ENCODE measurements at regions not wholly inside any gene's neighbourhood (a gene's known extent, or its start where the extent isn't known, plus 50 kb on each side); places are given as distances from the start of the nearest gene placed in this dataset.

- Histone ChIP-seq H3K27ac (ENCODE audit: low read length) (no peak overlapping the region), H3K9me3 (ENCODE audit: control insufficient read depth, low read depth, low read length) (no peaks in the 10 kb centered on the region), H3K27me3 (ENCODE audit: control insufficient read depth, insufficient read depth, low read length) (no peaks in the 10 kb centered on the region), H3K4me1 (ENCODE audit: control insufficient read depth, insufficient read depth, low read length) (no peaks in the 10 kb centered on the region), H3K36me3 (ENCODE audit: control insufficient read depth, insufficient read depth, low read length) (no peaks in the 10 kb centered on the region), H3K4me3 (ENCODE audit: low read length) (no peak overlapping the region)
- DNase-seq, result no peak
- 100% methylated on average over 1 of the region's 6 CpGs for WGBS (ENCODE audit: insufficient coverage, low lambda C conversion rate)
Measured at GRCh38 chr14:51328772-51329353, 88.8 kb downstream of the TMX1 start.

- Histone ChIP-seq H3K27me3 (ENCODE audit: control insufficient read depth, insufficient read depth, low read length) (no peaks in the 10 kb centered on the region), H3K9me3 (ENCODE audit: control insufficient read depth, low read depth, low read length) (no peaks in the 10 kb centered on the region), H3K4me3 (ENCODE audit: low read length) (no peak overlapping the region), H3K27ac (ENCODE audit: low read length) (no peak overlapping the region), H3K4me1 (ENCODE audit: control insufficient read depth, insufficient read depth, low read length) (no peaks in the 10 kb centered on the region), H3K36me3 (ENCODE audit: control insufficient read depth, insufficient read depth, low read length) (no peaks in the 10 kb centered on the region)
- no peak for DNase-seq
- WGBS (ENCODE audit: insufficient coverage, low lambda C conversion rate), result 83% methylated on average over 1 of the region's 8 CpGs
Measured at GRCh38 chr14:51331486-51332367, 91.7 kb downstream of the TMX1 start.

GRCh38 chr14:51333299-51333698 lies 93.3 kb downstream of the TMX1 start:
- H3K27me3 ChIP-seq (ENCODE audit: control insufficient read depth, insufficient read depth, low read length), result no peaks in the 10 kb centered on the region
- no peak for DNase-seq
- no peak overlapping the region for H3K27ac ChIP-seq (ENCODE audit: low read length)
- H3K36me3 ChIP-seq (ENCODE audit: control insufficient read depth, insufficient read depth, low read length), result no peaks in the 10 kb centered on the region
- H3K4me3 ChIP-seq (ENCODE audit: low read length), result no peak overlapping the region
- no peaks in the 10 kb centered on the region for H3K9me3 ChIP-seq (ENCODE audit: control insufficient read depth, low read depth, low read length)
- WGBS (ENCODE audit: insufficient coverage, low lambda C conversion rate), result no CpG with 5 or more reads among the region's 4 CpGs
- H3K4me1 ChIP-seq (ENCODE audit: control insufficient read depth, insufficient read depth, low read length), result no peaks in the 10 kb centered on the region

GRCh38 chr14:51333901-51334521 lies 94.0 kb downstream of the TMX1 start:
- 88% methylated on average over 1 of the region's 1 CpG for WGBS (ENCODE audit: insufficient coverage, low lambda C conversion rate)
- Histone ChIP-seq H3K9me3 (ENCODE audit: control insufficient read depth, low read depth, low read length) (no peaks in the 10 kb centered on the region), H3K4me1 (ENCODE audit: control insufficient read depth, insufficient read depth, low read length) (no peaks in the 10 kb centered on the region), H3K27ac (ENCODE audit: low read length) (no peak overlapping the region), H3K36me3 (ENCODE audit: control insufficient read depth, insufficient read depth, low read length) (no peaks in the 10 kb centered on the region), H3K4me3 (ENCODE audit: low read length) (no peak overlapping the region), H3K27me3 (ENCODE audit: control insufficient read depth, insufficient read depth, low read length) (no peaks in the 10 kb centered on the region)
- DNase-seq, result no peak

GRCh38 chr14:51334566-51334965 lies 94.5 kb downstream of the TMX1 start:
- WGBS (ENCODE audit: insufficient coverage, low lambda C conversion rate), result 89% methylated on average over 3 of the region's 5 CpGs
- Histone ChIP-seq H3K4me1 (ENCODE audit: control insufficient read depth, insufficient read depth, low read length) (no peaks in the 10 kb centered on the region), H3K9me3 (ENCODE audit: control insufficient read depth, low read depth, low read length) (no peaks in the 10 kb centered on the region), H3K4me3 (ENCODE audit: low read length) (no peak overlapping the region), H3K36me3 (ENCODE audit: control insufficient read depth, insufficient read depth, low read length) (no peaks in the 10 kb centered on the region), H3K27ac (ENCODE audit: low read length) (no peak overlapping the region), H3K27me3 (ENCODE audit: control insufficient read depth, insufficient read depth, low read length) (no peaks in the 10 kb centered on the region)
- no peak for DNase-seq

- no peak for DNase-seq
- Histone ChIP-seq H3K4me1 (ENCODE audit: control insufficient read depth, insufficient read depth, low read length) (no peaks in the 10 kb centered on the region), H3K36me3 (ENCODE audit: control insufficient read depth, insufficient read depth, low read length) (no peaks in the 10 kb centered on the region), H3K9me3 (ENCODE audit: control insufficient read depth, low read depth, low read length) (no peaks in the 10 kb centered on the region), H3K4me3 (ENCODE audit: low read length) (no peak overlapping the region), H3K27ac (ENCODE audit: low read length) (no peak overlapping the region), H3K27me3 (ENCODE audit: control insufficient read depth, insufficient read depth, low read length) (no peaks in the 10 kb centered on the region)
- WGBS (ENCODE audit: insufficient coverage, low lambda C conversion rate), result no CpG with 5 or more reads among the region's 2 CpGs
Measured at GRCh38 chr14:51335531-51335930, 95.5 kb downstream of the TMX1 start.

- Histone ChIP-seq H3K27ac (ENCODE audit: low read length) (no peak overlapping the region), H3K36me3 (ENCODE audit: control insufficient read depth, insufficient read depth, low read length) (no peaks in the 10 kb centered on the region), H3K4me1 (ENCODE audit: control insufficient read depth, insufficient read depth, low read length) (no peaks in the 10 kb centered on the region), H3K9me3 (ENCODE audit: control insufficient read depth, low read depth, low read length) (no peaks in the 10 kb centered on the region), H3K4me3 (ENCODE audit: low read length) (no peak overlapping the region), H3K27me3 (ENCODE audit: control insufficient read depth, insufficient read depth, low read length) (no peaks in the 10 kb centered on the region)
- DNase-seq, result no peak
- no CpG with 5 or more reads among the region's 3 CpGs for WGBS (ENCODE audit: insufficient coverage, low lambda C conversion rate)
Measured at GRCh38 chr14:51335961-51336723, 96.1 kb downstream of the TMX1 start.

GRCh38 chr14:51336734-51337133 lies 96.7 kb downstream of the TMX1 start:
- no peak overlapping the region for H3K4me3 ChIP-seq (ENCODE audit: low read length)
- no peak overlapping the region for H3K27ac ChIP-seq (ENCODE audit: low read length)
- H3K27me3 ChIP-seq (ENCODE audit: control insufficient read depth, insufficient read depth, low read length), result no peaks in the 10 kb centered on the region
- no peaks in the 10 kb centered on the region for H3K36me3 ChIP-seq (ENCODE audit: control insufficient read depth, insufficient read depth, low read length)
- DNase-seq, result no peak
- no peaks in the 10 kb centered on the region for H3K9me3 ChIP-seq (ENCODE audit: control insufficient read depth, low read depth, low read length)
- no peaks in the 10 kb centered on the region for H3K4me1 ChIP-seq (ENCODE audit: control insufficient read depth, insufficient read depth, low read length)
- no CpG with 5 or more reads among the region's 2 CpGs for WGBS (ENCODE audit: insufficient coverage, low lambda C conversion rate)

- Histone ChIP-seq H3K4me1 (ENCODE audit: control insufficient read depth, insufficient read depth, low read length) (no peaks in the 10 kb centered on the region), H3K4me3 (ENCODE audit: low read length) (no peak overlapping the region), H3K27me3 (ENCODE audit: control insufficient read depth, insufficient read depth, low read length) (no peaks in the 10 kb centered on the region), H3K27ac (ENCODE audit: low read length) (no peak overlapping the region), H3K36me3 (ENCODE audit: control insufficient read depth, insufficient read depth, low read length) (no peaks in the 10 kb centered on the region), H3K9me3 (ENCODE audit: control insufficient read depth, low read depth, low read length) (no peaks in the 10 kb centered on the region)
- DNase-seq, result no peak
- no CpG with 5 or more reads among the region's 4 CpGs for WGBS (ENCODE audit: insufficient coverage, low lambda C conversion rate)
Measured at GRCh38 chr14:51337520-51337919, 97.5 kb downstream of the TMX1 start.

GRCh38 chr14:51341338-51341737 lies 101.3 kb downstream of the TMX1 start:
- no peak overlapping the region for H3K27ac ChIP-seq (ENCODE audit: low read length)
- H3K4me1 ChIP-seq (ENCODE audit: control insufficient read depth, insufficient read depth, low read length), result no peaks in the 10 kb centered on the region
- WGBS (ENCODE audit: insufficient coverage, low lambda C conversion rate), result 94% methylated on average over 2 of the region's 2 CpGs
- no peak overlapping the region for H3K4me3 ChIP-seq (ENCODE audit: low read length)
- no peak for DNase-seq
- no peaks in the 10 kb centered on the region for H3K27me3 ChIP-seq (ENCODE audit: control insufficient read depth, insufficient read depth, low read length)
- no peaks in the 10 kb centered on the region for H3K9me3 ChIP-seq (ENCODE audit: control insufficient read depth, low read depth, low read length)
- H3K36me3 ChIP-seq (ENCODE audit: control insufficient read depth, insufficient read depth, low read length), result no peaks in the 10 kb centered on the region
